ENCODE measurements at regions not wholly inside any gene's neighbourhood (a gene's known extent, or its start where the extent isn't known, plus 50 kb on each side); places are given as distances from the start of the nearest gene placed in this dataset.

GRCh38 chr1:238517711-238518110 is 627.0 kb upstream of the ZP4 start:
- TF ChIP-seq, protein P1, sequence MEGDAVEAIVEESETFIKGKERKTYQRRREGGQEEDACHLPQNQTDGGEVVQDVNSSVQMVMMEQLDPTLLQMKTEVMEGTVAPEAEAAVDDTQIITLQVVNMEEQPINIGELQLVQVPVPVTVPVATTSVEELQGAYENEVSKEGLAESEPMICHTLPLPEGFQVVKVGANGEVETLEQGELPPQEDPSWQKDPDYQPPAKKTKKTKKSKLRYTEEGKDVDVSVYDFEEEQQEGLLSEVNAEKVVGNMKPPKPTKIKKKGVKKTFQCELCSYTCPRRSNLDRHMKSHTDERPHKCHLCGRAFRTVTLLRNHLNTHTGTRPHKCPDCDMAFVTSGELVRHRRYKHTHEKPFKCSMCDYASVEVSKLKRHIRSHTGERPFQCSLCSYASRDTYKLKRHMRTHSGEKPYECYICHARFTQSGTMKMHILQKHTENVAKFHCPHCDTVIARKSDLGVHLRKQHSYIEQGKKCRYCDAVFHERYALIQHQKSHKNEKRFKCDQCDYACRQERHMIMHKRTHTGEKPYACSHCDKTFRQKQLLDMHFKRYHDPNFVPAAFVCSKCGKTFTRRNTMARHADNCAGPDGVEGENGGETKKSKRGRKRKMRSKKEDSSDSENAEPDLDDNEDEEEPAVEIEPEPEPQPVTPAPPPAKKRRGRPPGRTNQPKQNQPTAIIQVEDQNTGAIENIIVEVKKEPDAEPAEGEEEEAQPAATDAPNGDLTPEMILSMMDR (IDR thresholded peaks at IDR 0.05) = no peak
- no peak for TF ChIP-seq ZFX (IDR thresholded peaks at IDR 0.05; ENCODE audit: borderline replicate concordance)

Measured in 22Rv1 (cell line).